SW 1271 (cell line): ENCODE measurements at regions not wholly inside any gene's neighbourhood (a gene's known extent, or its start where the extent isn't known, plus 50 kb on each side); places are given as distances from the start of the nearest gene placed in this dataset.
"Not testable (repeated sequence)": the region's sequence is repeated elsewhere in the genome, so short reads cannot be mapped to it uniquely, and the experiment has no call there.

Experiments used
- DNase-seq, 2 experiments: peaks; one replicate each; lab custom pipeline; 2025; lab: John Stamatoyannopoulos, UW

- DNase-seq = no peak
These were observed 801.5 kb upstream of the SPRY2 start for GRCh38 chr13:81142306-81142999.

GRCh38 chr13:81140675-81141074 lies 799.7 kb upstream of the SPRY2 start:
- DNase-seq = no peak

- DNase-seq = no peak
These were observed 799.1 kb upstream of the SPRY2 start for GRCh38 chr13:81139987-81140386.

GRCh38 chr13:81138353-81138980 lies 797.5 kb upstream of the SPRY2 start:
- DNase-seq = no peak

GRCh38 chr13:81133066-81133465 lies 792.1 kb upstream of the SPRY2 start:
- DNase-seq = peak in 1 of 2 experiments; percentile 7

GRCh38 chr13:81117416-81117815 lies 776.5 kb upstream of the SPRY2 start:
- DNase-seq = no peak

- DNase-seq = no peak
These were observed 775.7 kb upstream of the SPRY2 start for GRCh38 chr13:81116461-81117282.

- no peak for DNase-seq
These were observed 768.1 kb upstream of the SPRY2 start for GRCh38 chr13:81109026-81109425.

GRCh38 chr13:81106348-81106747 lies 765.4 kb upstream of the SPRY2 start:
- no peak for DNase-seq

- DNase-seq = no peak
These were observed 763.2 kb upstream of the SPRY2 start for GRCh38 chr13:81104035-81104715.

GRCh38 chr13:81102066-81102465 lies 761.1 kb upstream of the SPRY2 start:
- DNase-seq = not testable (repeated sequence)

GRCh38 chr13:81089371-81090157 lies 748.6 kb upstream of the SPRY2 start:
- DNase-seq = no peak

GRCh38 chr13:81080911-81081454 lies 740.1 kb upstream of the SPRY2 start:
- no peak for DNase-seq

- DNase-seq = no peak
These were observed 737.1 kb upstream of the SPRY2 start for GRCh38 chr13:81078048-81078447.

GRCh38 chr13:81069822-81070221 lies 728.9 kb upstream of the SPRY2 start:
- not testable (repeated sequence) for DNase-seq

- peak in 1 of 2 experiments; percentile 19 for DNase-seq
These were observed 718.0 kb upstream of the SPRY2 start for GRCh38 chr13:81058916-81059290.

- no peak for DNase-seq
These were observed 717.4 kb upstream of the SPRY2 start for GRCh38 chr13:81058211-81058915.

- DNase-seq = peak in 1 of 2 experiments; percentile 17
These were observed 710.9 kb upstream of the SPRY2 start for GRCh38 chr13:81051873-81052272.

GRCh38 chr13:81048026-81048461 lies 707.1 kb upstream of the SPRY2 start:
- DNase-seq = no peak

GRCh38 chr13:81041761-81042160 lies 700.8 kb upstream of the SPRY2 start:
- no peak for DNase-seq
